ENCODE measurements at regions not wholly inside any gene's neighbourhood (a gene's known extent, or its start where the extent isn't known, plus 50 kb on each side); places are given as distances from the start of the nearest gene placed in this dataset.

- no peaks in the 10 kb centered on the region for H3K4me1 Mint-ChIP-seq
- no peak overlapping the region for H3K27ac Mint-ChIP-seq (ENCODE audit: unreplicated experiment)
- no peak for DNase-seq (ENCODE audit: low read depth, low spot score)
Measured at GRCh38 chr3:35946121-35946853, 307.0 kb downstream of the ARPP21 start.

GRCh38 chr3:35946854-35947515 lies 307.7 kb downstream of the ARPP21 start:
- no peaks in the 10 kb centered on the region for H3K36me3 Mint-ChIP-seq (ENCODE audit: low read depth)

More at GRCh38 chr3:35946121-35946853, 307.0 kb downstream of the ARPP21 start:
- Mint-ChIP-seq H3K4me3 (no peak overlapping the region), H3K36me3 (ENCODE audit: low read depth) (no peaks in the 10 kb centered on the region), H3K9me3 (no peaks in the 10 kb centered on the region), H3K27me3 (ENCODE audit: low read depth) (peaks cover 2% of the 10 kb centered on the region)
- TF ChIP-seq CTCF (conservative IDR thresholded peaks at IDR 0.05): peak; percentile 65

GRCh38 chr3:35950021-35950420 lies 310.7 kb downstream of the ARPP21 start:
- no peak overlapping the region for H3K27ac Mint-ChIP-seq (ENCODE audit: unreplicated experiment)
- no peaks in the 10 kb centered on the region for H3K36me3 Mint-ChIP-seq (ENCODE audit: low read depth)
- H3K9me3 Mint-ChIP-seq: no peaks in the 10 kb centered on the region
- H3K27me3 Mint-ChIP-seq (ENCODE audit: low read depth): peaks cover 2% of the 10 kb centered on the region
- no peak for TF ChIP-seq CTCF (conservative IDR thresholded peaks at IDR 0.05)
- H3K4me1 Mint-ChIP-seq: no peaks in the 10 kb centered on the region
- no peak for DNase-seq (ENCODE audit: low read depth, low spot score)
- no peak overlapping the region for H3K4me3 Mint-ChIP-seq

More at GRCh38 chr3:35946854-35947515, 307.7 kb downstream of the ARPP21 start:
- Mint-ChIP-seq H3K27me3 (ENCODE audit: low read depth) (peaks cover 2% of the 10 kb centered on the region), H3K27ac (ENCODE audit: unreplicated experiment) (no peak overlapping the region), H3K4me3 (no peak overlapping the region), H3K9me3 (no peaks in the 10 kb centered on the region), H3K4me1 (no peaks in the 10 kb centered on the region)
- DNase-seq (ENCODE audit: low read depth, low spot score): no peak
- no peak for TF ChIP-seq CTCF (conservative IDR thresholded peaks at IDR 0.05)

- no peak overlapping the region for H3K4me3 Mint-ChIP-seq
- no peaks in the 10 kb centered on the region for H3K4me1 Mint-ChIP-seq
- TF ChIP-seq CTCF (conservative IDR thresholded peaks at IDR 0.05): no peak
- no peak for DNase-seq (ENCODE audit: low read depth, low spot score)
- H3K36me3 Mint-ChIP-seq (ENCODE audit: low read depth): no peaks in the 10 kb centered on the region
- H3K9me3 Mint-ChIP-seq: peaks cover 11% of the 10 kb centered on the region
- no peak overlapping the region for H3K27ac Mint-ChIP-seq (ENCODE audit: unreplicated experiment)
- H3K27me3 Mint-ChIP-seq (ENCODE audit: low read depth): peaks cover 2% of the 10 kb centered on the region
Measured at GRCh38 chr3:35954413-35954812, 315.1 kb downstream of the ARPP21 start.

- Mint-ChIP-seq H3K27me3 (ENCODE audit: low read depth) (no peaks in the 10 kb centered on the region), H3K4me3 (no peak overlapping the region), H3K9me3 (no peaks in the 10 kb centered on the region), H3K4me1 (no peaks in the 10 kb centered on the region), H3K36me3 (ENCODE audit: low read depth) (no peaks in the 10 kb centered on the region), H3K27ac (ENCODE audit: unreplicated experiment) (no peak overlapping the region)
- no peak for DNase-seq (ENCODE audit: low read depth, low spot score)
- TF ChIP-seq CTCF (conservative IDR thresholded peaks at IDR 0.05): peak; percentile 74
Measured at GRCh38 chr3:35965908-35966307, 326.6 kb downstream of the ARPP21 start.

Data from neural crest cell (in vitro differentiated cells).